ENCODE measurements at regions not wholly inside any gene's neighbourhood (a gene's known extent, or its start where the extent isn't known, plus 50 kb on each side); places are given as distances from the start of the nearest gene placed in this dataset.
"Not testable (repeated sequence)": the region's sequence is repeated elsewhere in the genome, so short reads cannot be mapped to it uniquely, and the experiment has no call there.

DNA sequence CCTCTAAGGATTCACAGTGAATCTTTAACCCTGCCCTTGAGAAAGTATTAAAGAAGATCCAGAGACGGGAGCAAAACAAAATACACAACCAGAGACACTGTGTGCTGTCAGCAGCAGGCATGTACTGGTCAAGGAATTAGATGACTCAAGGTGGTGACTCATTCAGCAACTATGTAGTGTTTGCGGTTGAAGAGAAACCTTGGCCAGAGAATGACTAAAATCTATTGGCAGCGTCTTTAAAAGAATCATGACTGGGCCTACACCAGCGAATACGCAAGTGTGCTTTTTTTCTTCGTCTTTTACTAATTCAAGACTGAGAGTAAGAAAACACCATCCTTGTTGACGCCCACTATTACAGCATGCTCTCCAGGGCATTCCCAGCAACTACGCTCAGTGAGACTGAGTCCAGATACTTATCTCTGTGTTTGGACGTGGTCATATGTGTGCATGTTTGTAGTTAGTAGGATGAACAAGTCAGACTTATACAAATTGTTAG lies 72.4 kb upstream of the BACH2 start:
- Mint-ChIP-seq H3K9me3 (no peaks in the 10 kb centered on the region), H3K36me3 (ENCODE audit: insufficient read depth) (no peaks in the 10 kb centered on the region), H3K27ac (no peak overlapping the region), H3K4me3 (no peak overlapping the region), H3K4me1 (ENCODE audit: low read depth in 2 of 2) (peaks cover 8 to 9% of the 10 kb centered on the region in 2 donors), H3K27me3 (no peaks in the 10 kb centered on the region)
- DNase-seq: no peak
- ATAC-seq (replicated peaks): peak; percentile 92

DNA sequence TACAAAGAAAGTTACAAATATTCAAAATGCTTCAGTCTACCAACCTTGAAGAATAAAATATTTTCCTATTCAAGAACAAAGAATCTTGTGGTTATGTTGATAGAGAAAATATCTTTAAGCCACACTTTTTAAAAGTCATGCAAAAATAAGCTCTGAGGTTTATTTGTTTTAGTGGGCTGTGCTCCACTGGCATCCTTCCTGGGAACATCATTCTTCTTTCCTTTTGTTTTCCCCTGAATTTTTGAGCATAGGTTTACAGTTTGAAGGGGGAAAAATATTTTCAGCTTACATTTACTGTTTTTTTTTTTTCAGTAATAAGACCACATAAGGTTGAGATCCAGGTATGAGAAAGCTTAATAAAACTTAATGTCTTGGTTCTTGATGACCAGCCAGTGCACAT lies 72.0 kb upstream of the BACH2 start:
- DNase-seq: no peak
- Mint-ChIP-seq H3K36me3 (ENCODE audit: insufficient read depth) (no peaks in the 10 kb centered on the region), H3K4me1 (ENCODE audit: low read depth in 2 of 2) (peaks cover 8 to 9% of the 10 kb centered on the region in 2 donors), H3K9me3 (no peaks in the 10 kb centered on the region), H3K27me3 (no peaks in the 10 kb centered on the region), H3K27ac (no peak overlapping the region), H3K4me3 (no peak overlapping the region)
- ATAC-seq (replicated peaks): no peak

DNA sequence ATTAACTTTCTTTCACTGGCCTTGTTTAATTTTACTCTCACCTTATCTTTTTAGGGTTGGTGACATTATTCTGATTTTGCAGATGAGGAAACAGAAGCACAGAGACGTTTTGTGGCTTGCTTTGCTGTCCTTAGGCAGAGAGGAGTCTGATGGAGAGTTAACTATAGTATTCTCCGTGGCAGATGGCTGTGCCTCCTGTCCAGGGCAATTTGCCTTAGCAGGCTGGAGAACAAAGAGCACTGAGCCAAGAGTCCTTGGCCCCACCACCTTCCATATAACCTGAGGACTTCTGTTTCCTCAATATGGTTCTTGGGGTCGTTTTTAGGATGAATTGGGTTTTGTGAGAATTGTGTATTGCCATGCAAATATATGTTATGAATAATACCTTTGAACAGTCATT lies 71.4 kb upstream of the BACH2 start:
- no peaks in the 10 kb centered on the region for H3K27me3 Mint-ChIP-seq
- no peaks in the 10 kb centered on the region for H3K36me3 Mint-ChIP-seq (ENCODE audit: insufficient read depth)
- peaks cover 8 to 9% of the 10 kb centered on the region in 2 donors for H3K4me1 Mint-ChIP-seq (ENCODE audit: low read depth in 2 of 2)
- no peaks in the 10 kb centered on the region for H3K9me3 Mint-ChIP-seq
- no peak for DNase-seq
- H3K4me3 Mint-ChIP-seq: no peak overlapping the region
- ATAC-seq (replicated peaks): no peak
- no peak overlapping the region for H3K27ac Mint-ChIP-seq

- DNase-seq (no peak), ATAC-seq (replicated peaks) (no peak)
- H3K36me3 Mint-ChIP-seq (ENCODE audit: insufficient read depth): no peaks in the 10 kb centered on the region
- peaks cover 5 to 7% of the 10 kb centered on the region in 2 donors for H3K27me3 Mint-ChIP-seq
- H3K4me1 Mint-ChIP-seq (ENCODE audit: low read depth in 2 of 2): peaks cover 8 to 9% of the 10 kb centered on the region in 2 donors
- no peaks in the 10 kb centered on the region for H3K9me3 Mint-ChIP-seq
- H3K27ac Mint-ChIP-seq: no peak overlapping the region
- H3K4me3 Mint-ChIP-seq: no peak overlapping the region
Measured at GRCh38 chr6:90365565-90366219, 69.0 kb upstream of the BACH2 start.

- H3K27me3 Mint-ChIP-seq: peaks cover 5 to 7% of the 10 kb centered on the region in 2 donors
- H3K27ac Mint-ChIP-seq: no peak overlapping the region
- no peaks in the 10 kb centered on the region for H3K9me3 Mint-ChIP-seq
- H3K36me3 Mint-ChIP-seq (ENCODE audit: insufficient read depth): no peaks in the 10 kb centered on the region
- ATAC-seq (replicated peaks): no peak
- peaks cover 7 to 9% of the 10 kb centered on the region in 2 donors for H3K4me1 Mint-ChIP-seq (ENCODE audit: low read depth in 2 of 2)
- no peak overlapping the region for H3K4me3 Mint-ChIP-seq
- DNase-seq: no peak
Measured at GRCh38 chr6:90365002-90365401, 68.4 kb upstream of the BACH2 start.

DNA sequence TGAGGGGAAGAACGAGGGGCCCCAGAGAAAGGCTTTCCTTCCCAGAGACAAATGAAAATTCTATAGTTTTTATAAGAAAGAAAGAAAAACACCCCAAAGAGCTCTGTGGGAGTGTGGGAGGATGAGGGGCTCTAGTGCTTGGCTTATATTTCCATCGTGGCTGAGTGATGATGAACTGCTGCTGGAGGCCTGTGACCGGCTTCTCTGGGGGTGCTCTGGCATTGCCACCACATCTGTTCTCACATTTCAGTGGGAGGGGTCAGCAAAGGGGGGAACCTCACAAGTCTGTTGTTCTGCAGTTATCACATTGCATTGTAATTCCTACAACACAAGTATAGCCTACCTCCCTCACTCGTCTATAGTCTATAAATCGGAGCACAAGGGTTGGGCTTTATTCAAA lies 67.6 kb upstream of the BACH2 start:
- ATAC-seq (replicated peaks): no peak
- H3K27me3 Mint-ChIP-seq: peaks cover 5 to 7% of the 10 kb centered on the region in 2 donors

DNA sequence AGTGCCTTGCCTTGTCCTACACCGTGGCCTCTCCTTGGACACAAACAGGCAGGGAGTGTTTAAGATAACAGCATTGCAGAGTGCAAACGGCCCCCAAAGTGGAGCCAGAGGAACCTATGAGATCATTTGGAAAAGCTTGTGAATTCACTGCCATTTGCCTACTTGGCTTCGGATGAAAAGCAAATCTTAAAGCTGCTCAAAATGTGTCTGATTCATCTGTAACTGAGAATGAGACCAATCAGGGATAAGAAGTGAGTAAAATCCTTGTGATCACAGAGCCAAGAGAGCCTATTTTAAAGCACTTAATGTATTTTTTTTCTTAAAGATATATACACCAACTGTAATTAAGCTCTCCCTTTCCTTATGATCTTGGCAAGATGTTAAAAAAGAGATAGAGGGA lies 65.7 kb upstream of the BACH2 start:
- Mint-ChIP-seq H3K9me3 (no peaks in the 10 kb centered on the region), H3K27ac (no peak overlapping the region), H3K4me3 (no peak overlapping the region), H3K36me3 (ENCODE audit: insufficient read depth) (no peaks in the 10 kb centered on the region), H3K27me3 (peaks cover 5 to 7% of the 10 kb centered on the region in 2 donors), H3K4me1 (ENCODE audit: low read depth in 2 of 2) (no peaks in the 10 kb centered on the region)
- no peak for DNase-seq
- no peak for ATAC-seq (replicated peaks)

More for the DNA sequence above, 67.6 kb upstream of the BACH2 start:
- Mint-ChIP-seq H3K4me1 (ENCODE audit: low read depth in 2 of 2) (peaks cover 6 to 7% of the 10 kb centered on the region in 2 donors), H3K27ac (no peak overlapping the region), H3K4me3 (no peak overlapping the region), H3K36me3 (ENCODE audit: insufficient read depth) (no peaks in the 10 kb centered on the region), H3K9me3 (no peaks in the 10 kb centered on the region)
- no peak for DNase-seq

GRCh38 chr6:90361174-90361573 lies 64.5 kb upstream of the BACH2 start:
- no peak overlapping the region for H3K4me3 Mint-ChIP-seq
- H3K4me1 Mint-ChIP-seq (ENCODE audit: low read depth in 2 of 2): no peaks in the 10 kb centered on the region
- H3K36me3 Mint-ChIP-seq (ENCODE audit: insufficient read depth): no peaks in the 10 kb centered on the region
- peaks cover 5 to 10% of the 10 kb centered on the region in 2 donors for H3K27me3 Mint-ChIP-seq
- no peak overlapping the region for H3K27ac Mint-ChIP-seq
- H3K9me3 Mint-ChIP-seq: no peaks in the 10 kb centered on the region
- DNase-seq (no peak), ATAC-seq (replicated peaks) (no peak)

DNA sequence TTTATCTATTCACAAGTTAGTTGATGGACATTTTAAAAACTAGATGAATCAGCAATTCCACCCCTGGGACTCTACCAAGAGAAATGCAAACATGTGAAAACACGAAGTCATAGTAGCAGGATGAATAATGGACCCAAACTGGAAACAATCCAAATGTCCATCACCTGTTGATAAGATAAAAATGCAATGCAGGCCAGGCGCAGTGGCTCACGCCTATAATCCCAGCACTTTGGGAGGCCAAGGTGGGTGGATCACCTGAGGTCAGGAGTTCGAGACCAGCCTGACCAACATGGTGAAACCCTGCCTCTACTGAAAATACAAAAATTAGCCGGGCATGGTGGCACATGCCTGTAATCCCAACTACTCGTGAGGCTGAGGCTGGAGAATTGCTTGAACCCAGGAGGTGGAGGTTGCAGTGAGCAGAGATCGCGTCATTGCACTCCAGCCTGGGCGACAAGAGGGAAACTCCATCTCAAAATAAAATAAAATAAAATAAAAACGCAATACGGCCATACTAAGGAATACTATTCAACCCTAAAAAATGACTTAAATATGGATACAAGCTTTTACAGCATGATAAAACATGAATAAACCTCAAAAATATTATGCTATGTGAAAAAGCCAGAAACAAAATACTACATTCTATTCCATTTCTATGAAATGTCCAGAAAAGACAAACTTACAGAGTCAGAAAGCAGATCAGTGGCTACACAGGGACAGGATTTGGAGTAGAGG lies 61.6 kb upstream of the BACH2 start:
- H3K9me3 Mint-ChIP-seq; H3K27ac Mint-ChIP-seq; H3K4me3 Mint-ChIP-seq; H3K4me1 Mint-ChIP-seq (ENCODE audit: low read depth in 2 of 2); H3K36me3 Mint-ChIP-seq (ENCODE audit: insufficient read depth); ATAC-seq (replicated peaks); DNase-seq: not testable (repeated sequence)
- H3K27me3 Mint-ChIP-seq: peaks cover 5 to 16% of the 10 kb centered on the region in 2 donors

GRCh38 chr6:90356012-90356421 lies 59.4 kb upstream of the BACH2 start:
- DNase-seq (no peak), ATAC-seq (replicated peaks) (no peak)
- no peak overlapping the region for H3K27ac Mint-ChIP-seq
- H3K27me3 Mint-ChIP-seq: peaks cover 0 to 9% of the 10 kb centered on the region in 2 donors
- no peak overlapping the region for H3K4me3 Mint-ChIP-seq
- no peaks in the 10 kb centered on the region for H3K9me3 Mint-ChIP-seq
- H3K4me1 Mint-ChIP-seq (ENCODE audit: low read depth in 2 of 2): peaks cover under 1% of the 10 kb centered on the region in 2 donors
- no peaks in the 10 kb centered on the region for H3K36me3 Mint-ChIP-seq (ENCODE audit: insufficient read depth)

DNA sequence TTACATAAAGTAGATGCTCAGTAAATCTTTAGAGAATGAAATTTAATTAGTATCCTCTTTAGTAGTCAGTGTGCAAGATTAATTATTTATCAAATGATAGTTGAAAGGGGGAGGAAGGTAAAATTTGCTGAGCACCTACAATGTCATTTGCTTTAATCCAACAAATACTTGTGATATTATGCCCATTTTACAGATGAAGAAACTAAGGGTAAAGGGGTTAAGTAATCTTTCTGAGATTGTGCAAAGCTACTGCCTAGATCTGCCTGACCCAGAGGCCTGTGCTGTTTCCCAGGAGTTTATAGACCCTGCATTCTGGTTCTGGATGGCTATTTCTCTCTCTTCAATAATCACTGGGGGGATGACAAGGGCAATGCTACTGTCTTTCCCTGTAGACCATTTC lies 58.3 kb upstream of the BACH2 start:
- DNase-seq (no peak), ATAC-seq (replicated peaks) (no peak)

GRCh38 chr6:90351696-90352095 lies 55.1 kb upstream of the BACH2 start:
- Mint-ChIP-seq H3K36me3 (ENCODE audit: insufficient read depth) (no peaks in the 10 kb centered on the region), H3K4me3 (no peak overlapping the region), H3K27me3 (peaks cover 12 to 28% of the 10 kb centered on the region in 2 donors), H3K27ac (no peak overlapping the region), H3K4me1 (ENCODE audit: low read depth in 2 of 2) (peaks cover 5 to 7% of the 10 kb centered on the region in 2 donors), H3K9me3 (no peaks in the 10 kb centered on the region)
- ATAC-seq (replicated peaks): no peak
- DNase-seq: no peak

More for the DNA sequence above, 58.3 kb upstream of the BACH2 start:
- no peaks in the 10 kb centered on the region for H3K9me3 Mint-ChIP-seq
- no peak overlapping the region for H3K27ac Mint-ChIP-seq
- H3K4me1 Mint-ChIP-seq (ENCODE audit: low read depth in 2 of 2): peaks cover 5 to 7% of the 10 kb centered on the region in 2 donors
- H3K4me3 Mint-ChIP-seq: no peak overlapping the region
- no peaks in the 10 kb centered on the region for H3K36me3 Mint-ChIP-seq (ENCODE audit: insufficient read depth)
- peaks cover 0 to 9% of the 10 kb centered on the region in 2 donors for H3K27me3 Mint-ChIP-seq

DNA sequence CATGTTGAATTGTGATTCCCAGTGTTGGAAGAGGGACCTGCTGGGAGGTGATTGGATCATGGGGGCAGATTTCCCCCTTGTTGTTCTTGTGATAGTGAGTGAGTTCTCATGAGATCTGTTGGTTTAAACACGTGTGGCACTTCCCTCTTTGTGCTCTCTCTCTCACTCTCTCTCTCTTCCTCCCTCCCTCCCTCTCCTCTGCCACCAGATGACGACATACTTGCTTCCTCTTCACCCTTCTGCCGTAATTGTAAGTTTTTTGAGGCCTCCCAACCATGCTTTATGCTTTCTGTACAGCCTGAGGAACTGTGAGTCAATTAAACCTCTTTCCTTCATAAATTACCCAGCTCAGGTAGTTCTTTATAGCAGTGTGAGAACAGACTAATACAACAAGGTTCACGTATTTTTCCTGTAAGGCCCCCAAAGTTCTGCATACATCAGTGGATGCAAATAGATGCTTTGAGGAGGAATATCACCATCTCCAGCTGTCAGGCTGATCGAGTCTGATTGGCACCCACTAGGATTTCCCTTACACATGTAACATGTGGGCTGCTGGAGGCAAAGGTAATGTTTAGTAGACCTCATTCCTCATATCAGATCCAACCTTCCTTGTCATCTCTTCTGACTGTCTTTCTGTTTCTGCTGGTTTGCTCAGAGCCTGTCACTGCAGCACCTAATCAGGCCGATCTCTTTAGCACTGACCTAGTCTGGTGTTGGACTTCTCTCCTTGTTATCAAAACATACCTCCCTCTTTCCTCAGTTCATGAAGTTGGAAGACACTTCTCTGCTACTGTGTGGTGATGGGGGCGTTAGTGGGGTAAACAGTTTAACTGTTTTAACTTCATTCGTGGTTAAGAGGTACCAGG lies 54.3 kb upstream of the BACH2 start:
- H3K27ac Mint-ChIP-seq: peak overlapping the region in 1 of 2 donors; percentile 85
- H3K4me1 Mint-ChIP-seq (ENCODE audit: low read depth in 2 of 2): peaks cover 5 to 7% of the 10 kb centered on the region in 2 donors
- ATAC-seq (replicated peaks) (peak; percentile 97), DNase-seq (peak; percentile 12 to 40 (median 31))
- H3K27me3 Mint-ChIP-seq: peaks cover 20 to 30% of the 10 kb centered on the region in 2 donors
- no peaks in the 10 kb centered on the region for H3K36me3 Mint-ChIP-seq (ENCODE audit: insufficient read depth)
- H3K9me3 Mint-ChIP-seq: no peaks in the 10 kb centered on the region
- no peak overlapping the region for H3K4me3 Mint-ChIP-seq
